Testis (tissue), 2 donors: ENCODE measurements at regions not wholly inside any gene's neighbourhood (a gene's known extent, or its start where the extent isn't known, plus 50 kb on each side); places are given as distances from the start of the nearest gene placed in this dataset.

Experiments used
- DNase-seq: peaks from one replicate; pipeline ENCODE4 v3.0.0-alpha.2; 2019
- H3K27ac ChIP-seq, 2 donors: fragments of 200-600 bp; sonication (generic); one replicate each; pipeline ENCODE4 v1.5.1; 2019
- H3K27me3 ChIP-seq: fragments of 200-600 bp; sonication (generic); one replicate; pipeline ENCODE4 v1.5.1; 2019
- H3K36me3 ChIP-seq: fragments of 200-600 bp; sonication (generic); one replicate; pipeline ENCODE4 v1.5.1; 2017; ENCODE audit warnings: low read depth; ENCODE audit errors: missing control alignments
- H3K4me1 ChIP-seq: fragments of 200-600 bp; sonication (generic); one replicate; pipeline ENCODE4 v1.5.1; 2019
- H3K4me3 ChIP-seq, 2 donors: fragments of 200-600 bp; sonication (generic); one replicate each; pipeline ENCODE4 v1.5.1; 2017 to 2019
- H3K9me3 ChIP-seq: fragments of 200-600 bp; sonication (generic); one replicate; pipeline ENCODE4 v1.5.1; 2017
- CTCF ChIP-seq, 3 experiments: fragments of 450-650 bp in 2 of 3; fragments of 200-600 bp in 1 of 3; sonication (generic) in 1 of 3; IDR thresholded peaks; one replicate each; pipeline ENCODE4 v1.5.1; 2016 to 2019; ENCODE audit warnings: antibody characterized with exemption in 3 of 3, mild to moderate bottlenecking in 2 of 3, moderate library complexity in 1 of 3
- POLR2A ChIP-seq: fragments of 450-650 bp; IDR thresholded peaks from one replicate; pipeline ENCODE4 v1.6.1; 2017; ENCODE audit warnings: antibody characterized with exemption, mild to moderate bottlenecking, moderate library complexity
- WGBS, 2 donors: methylation state at CpG; one replicate each; pipeline ENCODE4 v1.1.5; 2018; 5-methylcytosine and 5-hydroxymethylcytosine counted together
- intact Hi-C: fragments of 100-400 bp; cut with DNase I; formaldehyde crosslinking; loops from one replicate; pipeline ENCODE4 v1.15.1; 2023; ENCODE audit warnings: low total_unique reads

- intact Hi-C loops = no loop called here
- Histone ChIP-seq H3K4me1 (no peaks in the 10 kb centered on the region), H3K27ac (no peak overlapping the region), H3K4me3 (no peak overlapping the region), H3K9me3 (no peaks in the 10 kb centered on the region), H3K27me3 (no peaks in the 10 kb centered on the region), H3K36me3 (no peaks in the 10 kb centered on the region)
- WGBS, 2 donors = 62 to 65% methylated on average over 1 of the region's 1 CpG
- TF ChIP-seq POLR2A = no peak
- no peak for TF ChIP-seq CTCF (IDR thresholded peaks at IDR 0.05)
- DNase-seq = no peak
Observed at GRCh38 chr1:214927796-214928195, 154.7 kb upstream of the KCNK2 start.

DNA sequence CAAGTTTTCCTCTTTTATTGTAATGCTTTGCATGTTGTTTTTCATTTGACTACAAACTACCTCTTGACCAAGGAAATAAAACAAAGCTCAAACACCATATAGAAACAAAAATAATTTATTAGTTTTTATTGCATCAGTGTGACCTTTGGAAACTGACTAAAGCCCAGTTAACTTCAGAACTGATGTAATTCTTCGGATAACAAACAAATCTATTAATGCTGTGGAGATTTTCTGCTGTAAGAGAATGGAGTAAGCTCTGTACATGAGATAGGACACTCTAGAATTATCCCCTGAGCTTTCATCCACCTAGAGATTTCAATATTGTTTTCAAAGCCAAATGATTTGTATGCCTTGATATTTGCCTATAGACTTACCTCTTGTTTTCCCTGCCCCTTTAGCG is 154.0 kb upstream of the KCNK2 start:
- H3K36me3 ChIP-seq = no peaks in the 10 kb centered on the region
- no peaks in the 10 kb centered on the region for H3K4me1 ChIP-seq
- DNase-seq = no peak
- no peak overlapping the region for H3K4me3 ChIP-seq
- no peak overlapping the region for H3K27ac ChIP-seq
- WGBS, 2 donors = 80 to 88% methylated on average over 2 of the region's 2 CpGs
- no peaks in the 10 kb centered on the region for H3K27me3 ChIP-seq
- intact Hi-C loops = no loop called here
- no peaks in the 10 kb centered on the region for H3K9me3 ChIP-seq
- no peak for TF ChIP-seq POLR2A
- TF ChIP-seq CTCF (IDR thresholded peaks at IDR 0.05) = no peak

GRCh38 chr1:214933375-214933774 is 149.2 kb upstream of the KCNK2 start:
- Histone ChIP-seq H3K27me3 (no peaks in the 10 kb centered on the region), H3K27ac (no peak overlapping the region), H3K36me3 (no peaks in the 10 kb centered on the region), H3K9me3 (no peaks in the 10 kb centered on the region), H3K4me1 (no peaks in the 10 kb centered on the region), H3K4me3 (no peak overlapping the region)
- no peak for TF ChIP-seq CTCF (IDR thresholded peaks at IDR 0.05)
- no peak for TF ChIP-seq POLR2A
- no peak for DNase-seq
- WGBS, 2 donors = 90 to 97% methylated on average over 4 of the region's 4 CpGs
- intact Hi-C loops = no loop called here

DNA sequence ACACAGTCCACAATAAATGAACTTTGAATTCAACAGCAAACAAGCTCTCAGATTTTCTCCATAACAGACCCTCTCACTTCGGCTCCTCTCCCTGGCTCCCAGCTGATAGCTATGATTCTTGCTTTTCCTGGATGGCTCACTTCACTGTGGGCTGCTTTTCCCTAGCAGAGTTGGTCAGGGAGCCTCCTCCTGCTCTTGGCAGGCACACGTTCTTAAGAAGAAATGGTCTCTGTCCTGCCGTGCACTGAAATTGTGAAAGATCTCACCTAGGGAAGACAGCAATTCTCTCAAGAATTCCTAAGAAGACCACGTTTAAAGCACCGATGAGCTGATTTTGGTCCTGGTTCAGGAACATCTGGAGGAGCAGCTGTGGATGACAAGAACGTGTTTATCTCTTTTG is 148.5 kb upstream of the KCNK2 start:
- no peaks in the 10 kb centered on the region for H3K36me3 ChIP-seq
- intact Hi-C loops = no loop called here
- no peaks in the 10 kb centered on the region for H3K4me1 ChIP-seq
- TF ChIP-seq POLR2A (no peak), CTCF (IDR thresholded peaks at IDR 0.05) (no peak)
- H3K27ac ChIP-seq = no peak overlapping the region
- H3K9me3 ChIP-seq = no peaks in the 10 kb centered on the region
- no peak for DNase-seq
- no peak overlapping the region for H3K4me3 ChIP-seq
- H3K27me3 ChIP-seq = no peaks in the 10 kb centered on the region
- 58 to 65% methylated on average over 6 of the region's 6 CpGs for WGBS, 2 donors

DNA sequence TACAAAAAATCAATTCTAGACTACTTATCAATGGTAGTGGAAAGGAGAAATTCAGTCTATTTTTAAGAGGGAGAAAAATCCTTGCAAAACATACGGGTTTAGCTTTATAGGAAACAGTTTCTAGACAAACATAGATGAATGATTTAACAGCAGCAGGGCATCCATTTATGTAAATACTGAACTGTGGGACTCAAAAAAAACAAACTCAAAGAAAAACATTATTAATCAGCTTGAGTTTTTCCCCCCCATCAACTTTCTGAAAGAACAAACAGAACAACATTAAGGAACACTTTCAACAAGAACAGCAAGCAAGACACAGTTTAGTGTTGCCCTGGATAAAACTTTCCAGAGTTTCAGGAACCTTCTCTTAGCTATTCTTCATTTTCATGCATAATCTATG is 147.3 kb upstream of the KCNK2 start:
- 50 to 57% methylated on average over 1 of the region's 1 CpG for WGBS, 2 donors

More for the DNA sequence above, 147.3 kb upstream of the KCNK2 start:
- Histone ChIP-seq H3K4me3 (no peak overlapping the region), H3K4me1 (no peaks in the 10 kb centered on the region), H3K27ac (no peak overlapping the region), H3K36me3 (no peaks in the 10 kb centered on the region), H3K27me3 (no peaks in the 10 kb centered on the region), H3K9me3 (no peaks in the 10 kb centered on the region)
- DNase-seq = no peak
- intact Hi-C loops = no loop called here
- no peak for TF ChIP-seq CTCF (IDR thresholded peaks at IDR 0.05)
- TF ChIP-seq POLR2A = no peak
